ENCODE measurements at regions not wholly inside any gene's neighbourhood (a gene's known extent, or its start where the extent isn't known, plus 50 kb on each side); places are given as distances from the start of the nearest gene placed in this dataset.
"Not testable (repeated sequence)": the region's sequence is repeated elsewhere in the genome, so short reads cannot be mapped to it uniquely, and the experiment has no call there.

DNA sequence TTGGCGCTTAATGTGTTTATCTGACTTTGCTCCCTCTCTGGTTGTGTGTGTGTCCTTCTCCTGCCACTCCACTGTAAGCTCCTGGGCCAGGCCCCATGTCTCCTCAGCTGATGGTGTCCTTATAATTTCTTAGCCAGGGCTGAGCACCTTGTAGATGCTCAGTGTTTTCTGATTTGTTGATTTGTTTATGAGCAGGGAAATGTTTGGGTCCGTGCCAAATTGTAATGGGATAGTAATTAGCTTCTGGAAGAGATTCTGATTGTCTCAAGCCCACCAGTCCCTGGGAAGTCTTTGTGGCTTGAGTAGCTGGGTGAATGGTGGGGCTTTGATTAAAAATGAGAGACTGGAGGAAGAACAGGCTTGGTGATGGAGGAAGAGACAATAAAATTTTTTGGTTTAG, 270.5 kb downstream of the MYCN start:
- no peak for DNase-seq

DNA sequence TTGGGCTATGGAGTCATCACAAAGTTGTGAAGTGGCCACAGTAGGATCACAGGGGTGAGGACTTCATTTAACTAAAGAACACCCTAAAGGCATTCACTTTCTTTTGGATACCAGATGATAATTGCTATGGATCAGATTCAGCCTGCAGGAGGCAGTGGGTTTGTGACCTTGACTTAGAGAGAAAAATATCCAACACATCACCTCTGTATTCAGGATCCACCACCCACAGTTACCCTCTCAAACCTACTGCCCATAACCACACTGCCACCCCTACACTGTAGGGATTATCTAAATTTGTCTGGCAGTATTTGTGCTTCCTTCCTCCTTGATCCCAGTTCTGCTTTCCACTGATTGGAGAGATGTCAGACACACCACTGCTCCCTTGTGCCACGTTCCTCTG, 269.4 kb downstream of the MYCN start:
- no peak for DNase-seq

DNA sequence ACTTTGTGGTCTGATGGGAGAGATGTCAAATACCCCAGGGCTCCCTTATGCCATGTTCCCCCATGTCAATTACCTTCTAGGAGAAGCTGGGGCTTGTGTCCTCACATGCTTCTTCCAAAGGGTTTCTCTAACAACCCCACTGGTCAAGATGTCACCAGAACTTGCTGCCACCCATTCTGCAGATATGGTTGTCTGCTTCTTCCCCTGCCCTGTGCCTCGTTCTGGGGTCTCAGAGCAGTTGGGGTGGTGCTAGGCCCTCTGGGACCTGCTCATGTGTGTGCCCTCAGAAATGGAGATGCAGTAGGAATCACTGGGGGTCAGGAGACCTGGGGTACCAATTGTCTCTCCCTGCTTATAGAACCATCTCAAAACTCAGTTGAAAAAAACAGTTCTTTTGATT, 268.6 kb downstream of the MYCN start:
- DNase-seq: no peak

DNA sequence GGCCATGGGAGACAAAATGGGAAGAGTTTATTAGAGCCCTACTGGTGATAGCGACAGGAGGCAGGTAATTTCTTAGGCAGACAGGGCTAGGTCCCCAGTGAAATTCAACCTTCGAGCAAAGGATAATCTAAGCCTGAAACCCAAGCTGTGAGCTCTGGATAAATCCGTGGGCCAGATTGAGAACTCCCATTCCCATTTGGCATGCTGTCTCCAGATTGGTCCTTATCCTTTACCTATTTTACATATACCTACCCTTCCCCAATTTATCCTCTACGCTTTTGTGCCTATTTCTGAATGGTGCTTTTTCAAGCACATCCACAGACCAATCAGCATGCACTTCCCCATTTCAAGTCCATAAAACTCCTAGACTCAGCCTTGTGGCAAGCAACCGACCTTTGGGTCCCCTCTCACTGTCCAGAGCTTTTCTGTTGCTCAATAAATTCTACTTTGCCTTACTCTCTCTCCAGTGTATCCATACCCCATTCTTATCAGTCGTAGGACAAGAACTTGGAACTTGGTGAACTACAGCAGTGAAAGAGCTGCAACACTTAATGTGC, 268.0 kb downstream of the MYCN start:
- DNase-seq: no peak

DNA sequence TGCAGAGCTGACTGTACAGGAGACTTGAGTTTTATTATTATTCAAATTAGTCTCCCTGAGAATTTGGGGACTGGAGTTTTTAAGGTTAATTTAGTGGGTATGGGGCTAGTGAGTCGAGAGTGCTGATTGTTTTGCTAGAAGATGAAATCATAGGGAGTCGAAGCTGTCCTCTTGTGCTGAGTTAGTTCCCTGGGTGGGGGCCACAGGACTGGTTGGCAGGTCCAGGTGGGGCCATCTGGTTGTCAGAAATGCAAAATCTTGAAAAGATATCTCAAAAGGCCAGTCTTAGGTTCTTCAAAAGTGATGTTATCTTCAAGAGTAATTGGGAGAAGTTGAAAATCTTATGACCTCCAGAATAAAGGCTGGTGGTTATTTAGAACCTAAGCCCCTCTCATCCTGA, 267.3 kb downstream of the MYCN start:
- no peak for DNase-seq

DNA sequence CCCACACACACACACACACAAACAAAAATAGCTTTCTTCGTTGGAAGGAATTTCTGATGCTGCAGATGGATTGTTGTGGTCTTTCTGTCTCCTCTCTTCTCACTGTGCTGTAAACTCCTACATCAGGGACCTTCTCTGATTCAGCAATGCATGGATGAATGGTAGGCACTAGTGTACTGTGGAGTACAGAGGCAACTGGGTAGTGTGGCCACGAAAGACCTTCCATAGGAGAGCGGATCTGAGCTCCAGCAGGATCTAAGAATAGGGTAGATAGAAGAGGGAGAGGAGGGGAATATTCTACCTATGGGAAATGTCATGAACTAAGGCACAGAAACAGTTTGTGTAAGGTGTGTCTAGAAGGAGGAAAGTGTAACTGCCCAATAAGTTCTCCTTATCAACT, 266.8 kb downstream of the MYCN start:
- DNase-seq: no peak

DNA sequence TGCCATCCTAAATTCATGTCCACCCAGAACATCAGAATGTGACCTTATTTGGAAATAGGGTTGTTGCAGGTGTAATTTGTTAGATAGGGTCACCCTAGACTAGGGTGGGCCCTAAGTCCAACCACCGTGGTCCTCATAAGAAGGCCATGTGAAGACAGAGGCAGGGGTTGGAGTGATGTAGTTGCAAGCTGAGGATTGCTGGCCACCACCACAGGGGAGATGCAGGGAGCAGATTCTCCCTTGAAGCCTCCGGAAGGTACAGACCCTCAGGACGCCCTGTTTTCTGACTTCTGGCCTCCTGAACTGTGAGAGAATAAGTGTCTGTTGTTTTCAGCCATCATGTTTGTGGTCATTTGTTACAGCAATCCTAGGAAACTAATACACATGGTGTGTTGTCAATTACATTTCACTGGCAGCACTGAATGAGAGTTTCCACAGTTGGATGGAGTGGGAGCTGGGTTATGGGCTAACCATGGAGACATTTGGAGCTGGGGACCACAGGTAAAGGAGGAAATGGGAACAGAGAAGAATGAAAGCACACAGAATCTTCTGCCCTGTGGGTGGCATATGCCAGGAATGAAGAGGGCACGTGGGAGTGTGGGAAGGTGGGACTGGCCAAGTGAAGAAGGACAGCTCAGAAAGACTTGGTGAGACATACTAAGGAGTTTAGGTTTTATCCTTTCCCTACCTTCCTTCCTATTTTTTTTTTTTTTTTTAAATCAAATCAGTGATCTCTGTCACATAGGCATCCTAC, 266.0 kb downstream of the MYCN start:
- DNase-seq: no peak

DNA sequence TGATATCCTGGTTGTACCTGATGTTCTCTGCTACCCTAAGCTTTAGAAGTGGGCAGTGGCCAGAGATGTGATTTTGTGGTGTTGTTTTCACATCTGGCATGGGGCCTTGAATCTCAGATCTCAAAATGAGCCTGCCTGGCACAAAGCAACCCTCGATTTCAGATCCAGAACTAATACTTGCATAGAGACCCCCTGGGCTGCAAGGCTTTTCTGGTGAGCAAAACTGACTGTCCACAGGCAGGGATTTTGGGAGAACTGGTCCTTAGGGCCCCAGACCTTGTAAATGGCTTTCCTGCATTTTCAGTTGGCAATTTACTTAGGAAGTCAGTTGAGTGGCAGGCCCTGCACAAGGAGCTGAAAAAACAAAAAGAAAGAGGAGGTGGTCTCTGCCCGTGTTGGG, 265.3 kb downstream of the MYCN start:
- DNase-seq: no peak

- DNase-seq: no peak
Observed at GRCh38 chr2:16204886-16205620, 264.7 kb downstream of the MYCN start.

- DNase-seq: no peak
Observed at GRCh38 chr2:16204251-16204650, 263.9 kb downstream of the MYCN start.

- DNase-seq: no peak
Observed at GRCh38 chr2:16203691-16204090, 263.3 kb downstream of the MYCN start.

DNA sequence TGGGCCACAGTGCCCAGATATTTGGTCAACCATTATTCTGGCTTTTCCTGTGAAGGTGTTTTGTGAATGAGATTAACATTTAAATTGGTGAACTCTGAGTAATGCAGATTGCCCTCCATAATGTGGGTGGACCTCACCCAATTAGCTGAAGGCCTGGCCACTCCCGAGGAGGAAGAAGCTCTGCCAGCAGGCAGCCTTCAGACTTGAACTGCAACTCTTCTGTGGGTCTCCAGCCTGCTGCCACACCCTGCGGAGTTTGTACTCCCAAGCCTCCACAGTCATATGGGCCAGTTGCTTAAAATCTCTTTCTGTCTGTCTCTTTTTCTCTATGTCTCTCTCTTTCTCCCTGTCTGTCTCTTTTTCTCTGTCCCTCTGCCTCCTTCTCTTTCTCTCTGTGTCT, 262.7 kb downstream of the MYCN start:
- no peak for DNase-seq

GRCh38 chr2:16202266-16203020, 262.1 kb downstream of the MYCN start:
- DNase-seq: no peak

GRCh38 chr2:16201848-16202247, 261.5 kb downstream of the MYCN start:
- DNase-seq: no peak

GRCh38 chr2:16200554-16201193, 260.3 kb downstream of the MYCN start:
- DNase-seq: no peak

GRCh38 chr2:16199882-16200553, 259.7 kb downstream of the MYCN start:
- DNase-seq: no peak

DNA sequence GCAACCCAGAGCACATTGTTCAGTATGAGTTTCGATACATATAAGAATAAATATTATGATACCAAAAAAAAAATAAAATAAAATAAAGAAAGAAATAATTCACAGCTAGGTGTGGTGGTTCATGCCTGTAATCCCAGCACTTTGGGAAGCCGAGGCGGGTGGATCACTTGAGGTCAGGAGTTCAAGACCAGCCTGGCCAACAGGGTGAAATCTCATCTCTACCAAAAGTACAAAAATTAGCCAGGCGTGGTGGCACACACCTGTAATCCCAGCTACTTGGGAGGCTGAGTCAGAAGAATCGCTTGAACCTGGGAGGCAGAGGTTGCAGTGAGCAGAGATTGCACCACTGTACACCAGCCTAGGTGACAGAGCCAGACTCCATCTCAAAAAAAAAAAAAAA, 258.9 kb downstream of the MYCN start:
- DNase-seq: not testable (repeated sequence)

- no peak for DNase-seq
Observed at GRCh38 chr2:16198166-16198912, 258.0 kb downstream of the MYCN start.

- DNase-seq: no peak
Observed at GRCh38 chr2:16197504-16198147, 257.3 kb downstream of the MYCN start.

GRCh38 chr2:16196687-16197503, 256.5 kb downstream of the MYCN start:
- DNase-seq: no peak
